H1 (cell line): ENCODE measurements at regions not wholly inside any gene's neighbourhood (a gene's known extent, or its start where the extent isn't known, plus 50 kb on each side); places are given as distances from the start of the nearest gene placed in this dataset.
A peak's percentile ranks its signal among the peaks of the same experiment; 100 is the strongest.

Experiments used
- CTCF ChIA-PET: fragments of 300-600 bp; sonication (Branson Sonifier 250); formaldehyde crosslinking; loops from one replicate; lab custom pipeline; 2021; ENCODE audit not compliant: partially characterized antibody; lab: Charles Lee
- POLR2A ChIA-PET: fragments of 300-600 bp; sonication (Branson Sonifier 250); formaldehyde crosslinking; loops from one replicate; lab custom pipeline; 2021; ENCODE audit warnings: inconsistent platforms; ENCODE audit not compliant: partially characterized antibody; lab: Charles Lee
- DNase-seq, 2 experiments: peaks; one replicate each; pipeline versions ENCODE4 v3.0.0 to v3.0.0-alpha.2; 2010 to 2022; ENCODE audit warnings: low spot score in 2 of 2, low read depth in 1 of 2, mixed read lengths in 1 of 2
- FAIRE-seq: peaks from 2 replicates; lab custom pipeline; 2011; peaks lifted over from hg19 to GRCh38; lab: Jason Lieb, UNC
- H2AFZ ChIP-seq: 2 replicates; pipeline ENCODE4 v1.8.1; 2012; ENCODE audit warnings: low read length, inconsistent platforms
- H2AK5ac ChIP-seq: 2 replicates; pipeline ENCODE4 v1.6.1; 2013; ENCODE audit warnings: low read depth, low read length
- H2BK120ac ChIP-seq: replicated peaks from 2 replicates; pipeline ENCODE3; 2013; ENCODE audit warnings: low read depth, low read length, inconsistent platforms
- H2BK12ac ChIP-seq: 2 replicates; pipeline ENCODE4 v1.6.1; 2013; ENCODE audit warnings: low read depth, low read length
- H2BK15ac ChIP-seq: 2 replicates; pipeline ENCODE4 v1.6.1; 2013; ENCODE audit warnings: low read length
- H2BK20ac ChIP-seq: 2 replicates; pipeline ENCODE4 v1.6.1; 2013; ENCODE audit warnings: low read length
- H2BK5ac ChIP-seq: 2 replicates; pipeline ENCODE4 v1.6.1; 2013; ENCODE audit warnings: low read depth, low read length
- H3K14ac ChIP-seq: 2 replicates; pipeline ENCODE4 v1.6.1; 2013; ENCODE audit warnings: inconsistent platforms; ENCODE audit not compliant: insufficient read length
- H3K18ac ChIP-seq: 2 replicates; pipeline ENCODE4 v1.6.1; 2013; ENCODE audit warnings: low read length; ENCODE audit errors: extremely low read depth
- H3K23ac ChIP-seq: 2 replicates; pipeline ENCODE4 v1.6.1; 2013; ENCODE audit warnings: inconsistent platforms; ENCODE audit not compliant: insufficient read length
- H3K23me2 ChIP-seq: 2 replicates; pipeline ENCODE4 v1.6.1; 2013; ENCODE audit warnings: low read depth, low read length
- H3K27ac ChIP-seq: 2 replicates; pipeline ENCODE4 v1.6.1; 2011; ENCODE audit warnings: low read depth, low read length, inconsistent platforms
- H3K27me3 ChIP-seq, 4 experiments: replicated peaks in 1 of 4; 1 replicate in 1 of 4; 2 replicates in 3 of 4; pipeline versions ENCODE4 v1.6.1 to v1.8.1; 2011 to 2013; ENCODE audit warnings: low read length in 3 of 4, mild to moderate bottlenecking in 3 of 4, inconsistent platforms in 2 of 4, mixed read lengths in 2 of 4, moderate library complexity in 1 of 4; ENCODE audit not compliant: control insufficient read depth in 3 of 4, insufficient read depth in 3 of 4; ENCODE audit errors: extremely low read depth in 1 of 4
- H3K36me3 ChIP-seq, 4 experiments: 2 replicates each; pipeline versions ENCODE4 v1.6.1 to v1.8.1; 2011 to 2013; ENCODE audit warnings: mild to moderate bottlenecking in 4 of 4, low read length in 3 of 4, moderate library complexity in 2 of 4, control low read depth in 1 of 4, inconsistent platforms in 1 of 4; ENCODE audit not compliant: insufficient read depth in 4 of 4, control insufficient read depth in 2 of 4
- H3K4ac ChIP-seq: replicated peaks from 2 replicates; pipeline ENCODE3; 2013; ENCODE audit warnings: low read length, low read depth, mixed read lengths, inconsistent platforms; ENCODE audit not compliant: insufficient read length
- H3K4me1 ChIP-seq, 4 experiments: replicated peaks in 1 of 4; 1 replicate in 1 of 4; 2 replicates in 3 of 4; pipeline versions ENCODE4 v1.6.1 to v1.8.1; 2011 to 2013; ENCODE audit warnings: low read length in 3 of 4, inconsistent platforms in 2 of 4, mixed read lengths in 1 of 4; ENCODE audit not compliant: insufficient read depth in 4 of 4, control insufficient read depth in 3 of 4
- H3K4me2 ChIP-seq, 2 experiments: 2 replicates each; pipeline versions ENCODE4 v1.6.1 to v1.8.1; 2011 to 2013; ENCODE audit warnings: low read depth in 2 of 2, low read length in 2 of 2, control low read depth in 1 of 2, inconsistent platforms in 1 of 2, mild to moderate bottlenecking in 1 of 2; ENCODE audit not compliant: insufficient read depth in 1 of 2
- H3K4me3 ChIP-seq, 4 experiments: fragments of 200-600, 300-600 bp in 1 of 4; sonication (generic), shearing (Covaris generic), sonication (Bioruptor Twin) in 1 of 4; 2 replicates each; pipeline versions ENCODE4 v1.5.1 to v1.8.1; 2011 to 2016; ENCODE audit warnings: low read length in 4 of 4, low read depth in 3 of 4, control low read depth in 2 of 4, inconsistent platforms in 2 of 4, mild to moderate bottlenecking in 2 of 4, mixed read lengths in 1 of 4, moderate library complexity in 1 of 4; ENCODE audit not compliant: insufficient read depth in 2 of 4; ENCODE audit errors: extremely low read depth in 1 of 4
- H3K56ac ChIP-seq: replicated peaks from 2 replicates; pipeline ENCODE3; 2013; ENCODE audit warnings: low read depth, mild to moderate bottlenecking, mixed read lengths, low read length, inconsistent platforms; ENCODE audit not compliant: insufficient read length
- H3K79me1 ChIP-seq: 2 replicates; pipeline ENCODE4 v1.6.1; 2013; ENCODE audit warnings: low read depth, low read length, control low read depth
- H3K79me2 ChIP-seq, 2 experiments: 2 replicates each; pipeline versions ENCODE4 v1.6.1 to v1.8.1; 2012 to 2013; ENCODE audit warnings: low read length in 2 of 2, mild to moderate bottlenecking in 2 of 2, inconsistent platforms in 1 of 2; ENCODE audit not compliant: insufficient read depth in 2 of 2, control insufficient read depth in 1 of 2
- H3K9ac ChIP-seq, 4 experiments: replicated peaks in 1 of 4; 1 replicate in 1 of 4; 2 replicates in 3 of 4; pipeline versions ENCODE4 v1.6.1 to v1.8.1; 2011 to 2013; ENCODE audit warnings: low read depth in 3 of 4, low read length in 3 of 4, control low read depth in 2 of 4, mild to moderate bottlenecking in 2 of 4, moderate library complexity in 2 of 4, inconsistent platforms in 1 of 4; ENCODE audit errors: extremely low read depth in 1 of 4
- H3K9me3 ChIP-seq, 2 experiments: 2 replicates each; pipeline versions ENCODE4 v1.6.1 to v1.8.1; 2012 to 2013; ENCODE audit warnings: mild to moderate bottlenecking in 2 of 2, moderate library complexity in 2 of 2, control low read depth in 1 of 2, inconsistent platforms in 1 of 2, low read depth in 1 of 2, low read length in 1 of 2, mixed read lengths in 1 of 2; ENCODE audit not compliant: insufficient read depth in 2 of 2
- H4K20me1 ChIP-seq, 2 experiments: replicated peaks in 1 of 2; 2 replicates each; pipeline versions ENCODE3 to v1.8.1; 2011 to 2013; ENCODE audit warnings: inconsistent platforms in 2 of 2, low read length in 2 of 2, mild to moderate bottlenecking in 1 of 2; ENCODE audit not compliant: insufficient read depth in 2 of 2, control insufficient read depth in 1 of 2
- H4K5ac ChIP-seq: 2 replicates; pipeline ENCODE4 v1.6.1; 2013; ENCODE audit warnings: low read length, low read depth, mixed read lengths, inconsistent platforms; ENCODE audit not compliant: insufficient read length
- H4K8ac ChIP-seq: 2 replicates; pipeline ENCODE4 v1.8.0; 2013; ENCODE audit warnings: mild to moderate bottlenecking, moderate library complexity, low read length, inconsistent platforms; ENCODE audit not compliant: insufficient read depth; ENCODE audit errors: extremely low read depth
- H4K91ac ChIP-seq: replicated peaks from 2 replicates; pipeline ENCODE3; 2013; ENCODE audit warnings: low read length, mixed read lengths, inconsistent platforms; ENCODE audit not compliant: insufficient read length
- ATF2 ChIP-seq: IDR thresholded peaks from 2 replicates; pipeline ENCODE4 v1.6.1; 2012; ENCODE audit warnings: low read length, inconsistent platforms
- ATF3 ChIP-seq: IDR thresholded peaks from 2 replicates; pipeline ENCODE4 v1.6.1; 2011; ENCODE audit warnings: low read depth, mild to moderate bottlenecking, low read length; ENCODE audit not compliant: insufficient read depth
- BACH1 ChIP-seq: IDR thresholded peaks from 2 replicates; pipeline ENCODE4 v1.6.1; 2012; ENCODE audit warnings: low read length, improper control_type of control experiment
- BRCA1 ChIP-seq: IDR thresholded peaks from 2 replicates; pipeline ENCODE4 v1.6.1; 2012; ENCODE audit warnings: low read depth, low read length, improper control_type of control experiment
- HDAC2 ChIP-seq, 2 experiments: fragments of 300-600 bp in 1 of 2; sonication (generic) in 1 of 2; IDR thresholded peaks; 2 replicates each; pipeline ENCODE4 v1.6.1; 2011 to 2012; ENCODE audit warnings: low read depth in 2 of 2, low read length in 2 of 2, mild to moderate bottlenecking in 2 of 2, moderate library complexity in 2 of 2, borderline replicate concordance in 1 of 2, inconsistent platforms in 1 of 2
- KDM4A ChIP-seq: IDR thresholded peaks from one replicate; pipeline ENCODE4 v1.7.1; 2012; ENCODE audit warnings: low read depth, mild to moderate bottlenecking, moderate library complexity, low read length, inconsistent platforms; ENCODE audit not compliant: severe bottlenecking
- MAX ChIP-seq: IDR thresholded peaks from 2 replicates; pipeline ENCODE4 v1.6.1; 2012; ENCODE audit warnings: inconsistent platforms
- RFX5 ChIP-seq: IDR thresholded peaks from 2 replicates; pipeline ENCODE4 v1.6.1; 2011; ENCODE audit warnings: low read depth, low read length, improper control_type of control experiment, borderline replicate concordance
- SIN3A ChIP-seq, 2 experiments: IDR thresholded peaks in 1 of 2; conservative IDR thresholded peaks in 1 of 2; 2 replicates each; pipeline ENCODE4 v1.6.1; 2011 to 2012; ENCODE audit warnings: low read length in 2 of 2, improper control_type of control experiment in 1 of 2, low read depth in 1 of 2, mild to moderate bottlenecking in 1 of 2
- SIRT6 ChIP-seq: IDR thresholded peaks from one replicate; pipeline ENCODE4 v1.7.1; 2012; ENCODE audit warnings: low read length, inconsistent platforms
- TBP ChIP-seq: IDR thresholded peaks from 2 replicates; pipeline ENCODE4 v1.6.1; 2011; ENCODE audit warnings: low read depth, low read length, improper control_type of control experiment
- TCF12 ChIP-seq: IDR thresholded peaks from 2 replicates; pipeline ENCODE4 v1.6.1; 2011; ENCODE audit warnings: low read depth, mild to moderate bottlenecking, low read length
- WGBS, 2 experiments: shearing (Covaris generic) in 1 of 2; methylation state at CpG; one replicate each; pipeline versions ENCODE4 v1.1.6 to v1.1.7; 2013 to 2015; ENCODE audit warnings: low lambda C conversion rate in 2 of 2, mixed read lengths in 2 of 2, inconsistent platforms in 1 of 2, low coverage in 1 of 2, missing lambda C conversion rate in 1 of 2; ENCODE audit not compliant: insufficient replicate concordance in 2 of 2, insufficient coverage in 1 of 2, insufficient read length in 1 of 2; ENCODE audit errors: extremely low coverage in 1 of 2, missing lambda C conversion rate in 1 of 2; 5-methylcytosine and 5-hydroxymethylcytosine counted together

- CTCF ChIA-PET = no interaction called here
- FAIRE-seq = no peak
- WGBS, 2 experiments = 93% methylated on average over 1 of the region's 1 CpG; no CpG with 5 or more reads in 1 of the 2 experiments
Observed at GRCh38 chr3:59277816-59278215, 228.0 kb upstream of the CFAP20DC start.

More at GRCh38 chr3:59277816-59278215, 228.0 kb upstream of the CFAP20DC start:
- Histone ChIP-seq H3K4me2 (no peak overlapping the region), H3K56ac (no peak overlapping the region), H4K20me1 (no peaks in the 10 kb centered on the region), H3K27me3 (no peaks in the 10 kb centered on the region), H3K4me1 (no peaks in the 10 kb centered on the region), H3K4ac (no peak overlapping the region), H2AK5ac (no peak overlapping the region), H3K18ac (no peak overlapping the region), H3K4me3 (no peak overlapping the region), H2BK120ac (no peak overlapping the region), H4K91ac (no peak overlapping the region), H3K14ac (no peak overlapping the region), H3K79me2 (no peaks in the 10 kb centered on the region), H3K36me3 (no peaks in the 10 kb centered on the region), H3K23me2 (no peaks in the 10 kb centered on the region; the same call in 1 of the 2 replicates), H4K8ac (no peak overlapping the region), H2BK20ac (no peak overlapping the region), H3K9me3 (no peaks in the 10 kb centered on the region), H3K79me1 (no peaks in the 10 kb centered on the region), H2BK12ac (no peak overlapping the region), H2BK15ac (no peak overlapping the region), H3K23ac (no peak overlapping the region), H3K9ac (no peak overlapping the region), H4K5ac (no peak overlapping the region), H2BK5ac (no peak overlapping the region), H3K27ac (no peak overlapping the region), H2AFZ (0 out of 2 replicates have a peak overlapping the region, but pooled peaks have one; percentile 87)
- POLR2A ChIA-PET = no interaction called here
- TF ChIP-seq HDAC2 (IDR thresholded peaks at IDR 0.05; ENCODE audit: borderline replicate concordance in 1 of 2, low read depth in 2 of 2, low read length in 2 of 2) (no peak), TCF12 (no peak), KDM4A (no peak), RFX5 (no peak), BRCA1 (no peak), ATF3 (no peak), SIRT6 (no peak), SIN3A (conservative IDR thresholded peaks at IDR 0.05 in 1 of 2, IDR thresholded peaks at IDR 0.05 in 1 of 2; ENCODE audit: low read depth in 1 of 2, low read length in 2 of 2) (no peak), ATF2 (no peak), BACH1 (no peak), TBP (no peak), MAX (no peak)
- DNase-seq = no peak
